Smooth muscle cell (in vitro differentiated cells): ENCODE measurements at regions not wholly inside any gene's neighbourhood (a gene's known extent, or its start where the extent isn't known, plus 50 kb on each side); places are given as distances from the start of the nearest gene placed in this dataset.

Experiments
- DNase-seq: peaks from one replicate; lab custom pipeline; 2025; ENCODE audit not compliant: unreplicated experiment; lab: John Stamatoyannopoulos, UW
- H2AFZ ChIP-seq: fragments of 200-600 bp; sonication (generic); 2 replicates; pipeline ENCODE4 v1.6.0; 2016; ENCODE audit warnings: antibody characterized with exemption, low read depth, mild to moderate bottlenecking
- H3F3A ChIP-seq: fragments of 200-600 bp; sonication (generic); 2 replicates; pipeline ENCODE4 v1.6.0; 2017; ENCODE audit warnings: antibody characterized with exemption, low read depth
- H3K27ac ChIP-seq: fragments of 200-600 bp; sonication (generic); 2 replicates; pipeline ENCODE4 v1.5.1; 2016; ENCODE audit warnings: low read depth, mild to moderate bottlenecking
- H3K27me3 ChIP-seq: fragments of 200-600 bp; sonication (generic); 2 replicates; pipeline ENCODE4 v1.6.1; 2016; ENCODE audit warnings: low read depth, mild to moderate bottlenecking
- H3K36me3 ChIP-seq: fragments of 200-600 bp; sonication (generic); 2 replicates; pipeline ENCODE4 v1.5.1; 2016; ENCODE audit warnings: low read depth
- H3K4me1 ChIP-seq: fragments of 200-600 bp; sonication (generic); 2 replicates; pipeline ENCODE4 v1.5.1; 2016; ENCODE audit warnings: low read depth
- H3K4me2 ChIP-seq: fragments of 200-600 bp; sonication (generic); 2 replicates; pipeline ENCODE4 v1.6.0; 2016; ENCODE audit warnings: mild to moderate bottlenecking
- H3K4me3 ChIP-seq: fragments of 200-600 bp; sonication (generic); 2 replicates; pipeline ENCODE4 v1.5.1; 2016; ENCODE audit warnings: mild to moderate bottlenecking
- H3K79me2 ChIP-seq: fragments of 200-600 bp; sonication (generic); 2 replicates; pipeline ENCODE4 v1.6.0; 2016; ENCODE audit warnings: low read depth, mild to moderate bottlenecking
- H3K9ac ChIP-seq: fragments of 200-600 bp; sonication (generic); 2 replicates; pipeline ENCODE4 v1.6.0; 2016; ENCODE audit warnings: low read depth
- H3K9me3 ChIP-seq: fragments of 200-600 bp; sonication (generic); replicated peaks from 2 replicates; pipeline ENCODE4 v1.5.1; 2016; ENCODE audit warnings: low read depth
- H4K20me1 ChIP-seq: fragments of 200-600 bp; sonication (generic); 2 replicates; pipeline ENCODE4 v1.6.0; 2016; ENCODE audit warnings: low read depth
- CTCF ChIP-seq: fragments of 200-600 bp; sonication (generic); IDR thresholded peaks from 2 replicates; pipeline ENCODE4 v1.5.1; 2017; ENCODE audit warnings: borderline replicate concordance, mild to moderate bottlenecking, antibody characterized with exemption; ENCODE audit not compliant: insufficient read depth, poor library complexity, severe bottlenecking
- WGBS: methylation state at CpG from one replicate; pipeline ENCODE4 v1.1.7; 2016; ENCODE audit warnings: low lambda C conversion rate; 5-methylcytosine and 5-hydroxymethylcytosine counted together

GRCh38 chr6:79802657-79803300 is 144.6 kb downstream of the ELOVL4 start:
- 74% methylated on average over 5 of the region's 5 CpGs for WGBS
- Histone ChIP-seq H3K79me2 (no peaks in the 10 kb centered on the region), H3K4me2 (no peak overlapping the region), H3K4me3 (no peak overlapping the region), H4K20me1 (no peaks in the 10 kb centered on the region), H3K4me1 (peaks cover 23% of the 10 kb centered on the region), H3K27me3 (no peaks in the 10 kb centered on the region), H3K9ac (no peak overlapping the region), H2AFZ (no peak overlapping the region), H3F3A (no peaks in the 10 kb centered on the region), H3K36me3 (no peaks in the 10 kb centered on the region), H3K9me3 (no peaks in the 10 kb centered on the region), H3K27ac (no peak overlapping the region)
- no peak for TF ChIP-seq CTCF
- DNase-seq: no peak

- Histone ChIP-seq H2AFZ (no peak overlapping the region), H3K4me1 (peaks cover 24% of the 10 kb centered on the region), H3K79me2 (no peaks in the 10 kb centered on the region), H3K4me3 (no peak overlapping the region), H3K9me3 (no peaks in the 10 kb centered on the region), H3K27me3 (no peaks in the 10 kb centered on the region), H3K36me3 (no peaks in the 10 kb centered on the region), H3K27ac (no peak overlapping the region), H3K9ac (no peak overlapping the region), H4K20me1 (no peaks in the 10 kb centered on the region), H3F3A (no peaks in the 10 kb centered on the region), H3K4me2 (no peak overlapping the region)
- no peak for DNase-seq
- TF ChIP-seq CTCF: no peak
Observed at GRCh38 chr6:79801362-79801761, 146.0 kb downstream of the ELOVL4 start.

DNA sequence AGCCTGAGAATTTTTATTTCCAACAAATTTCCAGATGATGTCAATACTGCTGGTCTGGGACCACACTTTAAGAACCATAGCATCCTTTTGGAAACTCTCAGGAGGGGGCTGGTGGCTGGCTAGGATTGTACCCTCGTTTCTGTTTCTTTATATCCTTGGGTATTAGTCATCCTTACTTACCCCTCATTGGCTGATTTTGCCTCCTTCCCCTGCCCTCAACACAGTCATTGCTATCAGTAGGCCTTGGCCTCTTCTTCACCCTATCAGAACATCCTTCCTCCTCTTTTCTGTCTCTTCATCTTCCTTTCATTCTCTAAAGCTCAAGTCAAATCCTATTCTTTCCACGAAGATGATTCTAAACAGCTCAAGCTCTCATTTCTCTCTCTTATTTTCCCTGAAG is 148.5 kb downstream of the ELOVL4 start:
- Histone ChIP-seq H3K27ac (no peak overlapping the region), H3K27me3 (no peaks in the 10 kb centered on the region), H3K9ac (no peak overlapping the region), H3F3A (no peaks in the 10 kb centered on the region), H3K4me3 (no peak overlapping the region), H2AFZ (no peak overlapping the region), H3K79me2 (no peaks in the 10 kb centered on the region), H4K20me1 (no peaks in the 10 kb centered on the region), H3K4me1 (peaks cover 22% of the 10 kb centered on the region), H3K4me2 (no peak overlapping the region), H3K9me3 (no peaks in the 10 kb centered on the region), H3K36me3 (no peaks in the 10 kb centered on the region)
- WGBS: 60% methylated on average over 2 of the region's 2 CpGs
- no peak for DNase-seq
- no peak for TF ChIP-seq CTCF

GRCh38 chr6:79797912-79798311 is 149.4 kb downstream of the ELOVL4 start:
- no peaks in the 10 kb centered on the region for H3K79me2 ChIP-seq
- H3K4me2 ChIP-seq: no peak overlapping the region
- no peaks in the 10 kb centered on the region for H3F3A ChIP-seq
- no peaks in the 10 kb centered on the region for H3K9me3 ChIP-seq
- no peak overlapping the region for H3K9ac ChIP-seq
- no peaks in the 10 kb centered on the region for H4K20me1 ChIP-seq
- DNase-seq: no peak
- no peak overlapping the region for H3K4me3 ChIP-seq
- no peaks in the 10 kb centered on the region for H3K36me3 ChIP-seq
- WGBS: 91% methylated on average over 2 of the region's 2 CpGs
- no peak for TF ChIP-seq CTCF
- H3K27me3 ChIP-seq: no peaks in the 10 kb centered on the region
- no peak overlapping the region for H3K27ac ChIP-seq
- no peak overlapping the region for H2AFZ ChIP-seq
- H3K4me1 ChIP-seq: peaks cover 18% of the 10 kb centered on the region
